Effector memory CD8-positive, alpha-beta T cell (primary cell): ENCODE measurements at regions not wholly inside any gene's neighbourhood (a gene's known extent, or its start where the extent isn't known, plus 50 kb on each side); places are given as distances from the start of the nearest gene placed in this dataset.

Experiments used
- ATAC-seq: fragments of 150-1000 bp; cut with Tn5 transposase; replicated peaks from 2 replicates; pipeline ENCODE4 v1.10.0; 2021; ENCODE audit warnings: mild to moderate bottlenecking, moderate library complexity
- DNase-seq, 3 experiments: peaks; one replicate each; pipeline ENCODE4 v3.0.0; 2021
- H3K27ac Mint-ChIP-seq, 2 donors: one replicate each; pipeline ENCODE4 v1.8.0; 2022; ENCODE audit warnings: mild to moderate bottlenecking in 2 of 2, mixed read lengths in 2 of 2, moderate library complexity in 2 of 2
- H3K27me3 Mint-ChIP-seq, 2 donors: one replicate each; pipeline ENCODE4 v1.8.0; 2022; ENCODE audit warnings: mixed read lengths in 2 of 2
- H3K36me3 Mint-ChIP-seq: one replicate; pipeline ENCODE4 v1.8.0; 2022; ENCODE audit warnings: mild to moderate bottlenecking, moderate library complexity, mixed read lengths; ENCODE audit not compliant: insufficient read depth
- H3K4me1 Mint-ChIP-seq, 2 donors: one replicate each; pipeline ENCODE4 v1.8.0; 2022; ENCODE audit warnings: low read depth in 2 of 2, mixed read lengths in 2 of 2
- H3K4me3 Mint-ChIP-seq, 2 donors: one replicate each; pipeline ENCODE4 v1.8.0; 2022; ENCODE audit warnings: mild to moderate bottlenecking in 2 of 2, mixed read lengths in 2 of 2, moderate library complexity in 2 of 2
- H3K9me3 Mint-ChIP-seq, 2 donors: one replicate each; pipeline ENCODE4 v1.8.0; 2022; ENCODE audit warnings: mixed read lengths in 2 of 2

GRCh38 chr22:47625531-47626427 is 863.3 kb downstream of the TBC1D22A start:
- Mint-ChIP-seq H3K27me3 (peaks cover 16 to 28% of the 10 kb centered on the region in 2 donors), H3K4me3 (no peak overlapping the region), H3K36me3 (no peaks in the 10 kb centered on the region), H3K9me3 (no peaks in the 10 kb centered on the region), H3K4me1 (no peaks in the 10 kb centered on the region), H3K27ac (no peak overlapping the region)
- ATAC-seq (no peak), DNase-seq (no peak)

GRCh38 chr22:47625013-47625385 is 862.5 kb downstream of the TBC1D22A start:
- DNase-seq (no peak), ATAC-seq (no peak)
- H3K4me1 Mint-ChIP-seq, result no peaks in the 10 kb centered on the region
- no peaks in the 10 kb centered on the region for H3K9me3 Mint-ChIP-seq
- peaks cover 13 to 31% of the 10 kb centered on the region in 2 donors for H3K27me3 Mint-ChIP-seq
- no peaks in the 10 kb centered on the region for H3K36me3 Mint-ChIP-seq
- no peak overlapping the region for H3K4me3 Mint-ChIP-seq
- H3K27ac Mint-ChIP-seq, result no peak overlapping the region

GRCh38 chr22:47624252-47625012 is 862.0 kb downstream of the TBC1D22A start:
- DNase-seq (no peak), ATAC-seq (no peak)
- Mint-ChIP-seq H3K4me3 (no peak overlapping the region), H3K36me3 (no peaks in the 10 kb centered on the region), H3K4me1 (no peaks in the 10 kb centered on the region), H3K27ac (no peak overlapping the region), H3K27me3 (peaks cover 13 to 31% of the 10 kb centered on the region in 2 donors), H3K9me3 (no peaks in the 10 kb centered on the region)

- DNase-seq (no peak), ATAC-seq (no peak)
- Mint-ChIP-seq H3K36me3 (no peaks in the 10 kb centered on the region), H3K4me1 (no peaks in the 10 kb centered on the region), H3K27me3 (peaks cover 13 to 31% of the 10 kb centered on the region in 2 donors), H3K27ac (no peak overlapping the region), H3K4me3 (no peak overlapping the region), H3K9me3 (no peaks in the 10 kb centered on the region)
Measured at GRCh38 chr22:47623763-47624148, 861.3 kb downstream of the TBC1D22A start.

- Mint-ChIP-seq H3K27me3 (peaks cover 13 to 36% of the 10 kb centered on the region in 2 donors), H3K36me3 (no peaks in the 10 kb centered on the region)
Measured at GRCh38 chr22:47623066-47623762, 860.8 kb downstream of the TBC1D22A start.

GRCh38 chr22:47622541-47622940 is 860.1 kb downstream of the TBC1D22A start:
- no peaks in the 10 kb centered on the region for H3K4me1 Mint-ChIP-seq

More at GRCh38 chr22:47623066-47623762, 860.8 kb downstream of the TBC1D22A start:
- Mint-ChIP-seq H3K27ac (no peak overlapping the region), H3K9me3 (no peaks in the 10 kb centered on the region), H3K4me1 (no peaks in the 10 kb centered on the region), H3K4me3 (no peak overlapping the region)
- DNase-seq (no peak), ATAC-seq (no peak)

GRCh38 chr22:47621253-47621652 is 858.8 kb downstream of the TBC1D22A start:
- no peak overlapping the region for H3K4me3 Mint-ChIP-seq
- DNase-seq (no peak), ATAC-seq (no peak)
- no peaks in the 10 kb centered on the region for H3K9me3 Mint-ChIP-seq
- H3K4me1 Mint-ChIP-seq, result no peaks in the 10 kb centered on the region
- H3K27me3 Mint-ChIP-seq, result peaks cover 22 to 36% of the 10 kb centered on the region in 2 donors
- H3K36me3 Mint-ChIP-seq, result no peaks in the 10 kb centered on the region
- no peak overlapping the region for H3K27ac Mint-ChIP-seq

More at GRCh38 chr22:47622541-47622940, 860.1 kb downstream of the TBC1D22A start:
- Mint-ChIP-seq H3K9me3 (no peaks in the 10 kb centered on the region), H3K27me3 (peaks cover 14 to 36% of the 10 kb centered on the region in 2 donors), H3K27ac (no peak overlapping the region), H3K4me3 (no peak overlapping the region), H3K36me3 (no peaks in the 10 kb centered on the region)
- DNase-seq, result no peak
- no peak for ATAC-seq

- no peak overlapping the region for H3K4me3 Mint-ChIP-seq
- no peaks in the 10 kb centered on the region for H3K4me1 Mint-ChIP-seq
- ATAC-seq, result no peak
- H3K27me3 Mint-ChIP-seq, result peaks cover 22 to 36% of the 10 kb centered on the region in 2 donors
- no peaks in the 10 kb centered on the region for H3K36me3 Mint-ChIP-seq
- no peaks in the 10 kb centered on the region for H3K9me3 Mint-ChIP-seq
- H3K27ac Mint-ChIP-seq, result no peak overlapping the region
- no peak for DNase-seq
Measured at GRCh38 chr22:47620391-47620790, 857.9 kb downstream of the TBC1D22A start.

GRCh38 chr22:47619631-47620030 is 857.2 kb downstream of the TBC1D22A start:
- no peak for DNase-seq
- Mint-ChIP-seq H3K4me3 (no peak overlapping the region), H3K9me3 (no peaks in the 10 kb centered on the region), H3K27me3 (peaks cover 22 to 36% of the 10 kb centered on the region in 2 donors), H3K4me1 (no peaks in the 10 kb centered on the region), H3K27ac (no peak overlapping the region), H3K36me3 (no peaks in the 10 kb centered on the region)
- no peak for ATAC-seq

GRCh38 chr22:47618180-47619010 is 855.9 kb downstream of the TBC1D22A start:
- no peak overlapping the region for H3K27ac Mint-ChIP-seq
- H3K4me1 Mint-ChIP-seq, result no peaks in the 10 kb centered on the region
- no peak for ATAC-seq
- no peaks in the 10 kb centered on the region for H3K9me3 Mint-ChIP-seq
- H3K27me3 Mint-ChIP-seq, result peaks cover 26 to 36% of the 10 kb centered on the region in 2 donors
- no peak for DNase-seq
- H3K4me3 Mint-ChIP-seq, result no peak overlapping the region
- no peaks in the 10 kb centered on the region for H3K36me3 Mint-ChIP-seq

GRCh38 chr22:47617186-47617585 is 854.7 kb downstream of the TBC1D22A start:
- H3K36me3 Mint-ChIP-seq, result no peaks in the 10 kb centered on the region
- no peak for ATAC-seq
- no peak overlapping the region for H3K27ac Mint-ChIP-seq

GRCh38 chr22:47616396-47617020 is 854.1 kb downstream of the TBC1D22A start:
- H3K27ac Mint-ChIP-seq, result no peak overlapping the region
- no peak overlapping the region for H3K4me3 Mint-ChIP-seq
- H3K9me3 Mint-ChIP-seq, result no peaks in the 10 kb centered on the region
- H3K36me3 Mint-ChIP-seq, result no peaks in the 10 kb centered on the region
- H3K4me1 Mint-ChIP-seq, result no peaks in the 10 kb centered on the region
- ATAC-seq (no peak), DNase-seq (no peak)
- peaks cover 19 to 26% of the 10 kb centered on the region in 2 donors for H3K27me3 Mint-ChIP-seq

More at GRCh38 chr22:47617186-47617585, 854.7 kb downstream of the TBC1D22A start:
- no peaks in the 10 kb centered on the region for H3K9me3 Mint-ChIP-seq
- H3K4me1 Mint-ChIP-seq, result no peaks in the 10 kb centered on the region
- no peak overlapping the region for H3K4me3 Mint-ChIP-seq
- DNase-seq, result no peak
- H3K27me3 Mint-ChIP-seq, result peaks cover 21 to 29% of the 10 kb centered on the region in 2 donors
